H4 (cell line): ENCODE measurements at regions not wholly inside any gene's neighbourhood (a gene's known extent, or its start where the extent isn't known, plus 50 kb on each side); places are given as distances from the start of the nearest gene placed in this dataset.
"Not testable (repeated sequence)": the region's sequence is repeated elsewhere in the genome, so short reads cannot be mapped to it uniquely, and the experiment has no call there.

ENCODE experiments used
- DNase-seq: peaks from one replicate; pipeline ENCODE4 v3.0.0-alpha.2; 2015; ENCODE audit warnings: low spot score

- not testable (repeated sequence) for DNase-seq
These were observed 93.2 kb downstream of the CYLC1 start for GRCh38 chrX:83954116-83954515.

DNA sequence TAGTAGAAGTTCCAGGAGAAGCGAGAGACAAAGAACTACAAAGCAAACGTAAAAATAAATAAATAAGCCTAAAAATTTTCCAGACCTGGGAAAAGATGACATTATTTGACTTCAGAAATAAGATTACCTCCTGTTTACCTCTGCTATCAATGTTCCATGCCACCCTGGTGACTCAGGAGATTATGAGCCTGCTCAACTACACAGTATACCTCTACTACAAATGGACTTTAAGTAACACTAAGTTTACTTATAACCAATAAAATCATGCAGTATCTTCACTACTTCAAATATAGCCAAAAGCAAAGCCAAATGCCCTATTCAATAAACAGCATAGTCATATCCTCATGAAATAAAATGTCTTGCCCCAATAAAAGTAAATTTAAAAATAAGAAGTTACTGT is 105.4 kb downstream of the CYLC1 start:
- no peak for DNase-seq

DNA sequence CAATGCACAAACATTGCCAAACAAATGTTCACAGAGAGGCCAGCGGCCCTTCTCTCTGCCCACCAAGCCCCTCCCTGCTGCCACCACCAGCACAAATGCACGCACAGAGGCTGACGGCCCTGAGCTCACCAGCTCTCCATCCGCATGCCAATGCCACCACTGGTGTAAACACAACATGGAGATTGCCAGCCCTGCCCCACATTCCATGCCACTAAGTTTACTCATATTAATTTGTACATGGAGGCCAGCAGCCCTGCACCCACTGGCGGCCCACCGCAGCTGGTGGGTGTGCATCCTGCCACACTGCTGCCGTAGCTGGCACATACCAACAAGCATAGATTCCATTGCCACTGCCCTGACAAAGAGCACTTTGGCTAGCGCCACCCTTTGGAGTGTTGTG is 124.0 kb downstream of the CYLC1 start:
- peak; percentile 86 for DNase-seq

DNA sequence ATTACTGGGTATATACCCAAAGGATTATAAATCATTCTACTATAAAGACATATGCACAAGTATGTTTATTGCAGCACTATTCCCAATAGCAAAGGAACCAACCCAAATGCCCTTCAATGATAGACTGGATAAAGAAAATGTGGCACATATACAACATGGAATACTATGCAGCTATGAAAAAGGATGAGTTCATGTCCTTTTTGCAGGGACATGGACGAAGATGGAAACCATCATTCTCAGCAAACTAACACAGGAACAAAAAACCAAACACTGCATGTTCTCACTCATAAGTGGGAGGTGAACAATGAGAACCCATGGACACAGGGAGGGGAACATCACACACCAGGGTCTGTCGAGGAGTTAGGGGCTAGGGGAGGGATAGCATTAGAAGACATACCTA is 129.2 kb downstream of the CYLC1 start:
- DNase-seq, result not testable (repeated sequence)

DNA sequence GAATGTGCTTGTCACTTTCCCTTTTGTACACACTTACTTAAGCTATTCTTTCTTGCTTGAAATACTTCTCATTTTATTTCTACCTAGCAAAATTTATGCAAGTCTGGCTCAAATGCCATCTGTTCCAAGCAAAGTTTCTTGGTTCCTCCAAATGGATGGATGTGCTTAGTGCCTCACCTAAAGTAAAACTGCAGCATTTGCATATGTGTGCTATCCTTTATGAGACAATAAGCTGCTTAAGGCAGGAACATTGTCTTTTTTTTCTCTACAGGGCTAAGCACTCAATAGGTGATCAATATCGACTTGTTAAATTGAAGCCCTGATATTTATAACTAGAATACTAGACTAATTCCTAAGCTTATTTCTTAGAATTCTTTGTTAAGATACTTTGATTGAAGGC is 136.8 kb downstream of the CYLC1 start:
- DNase-seq, result no peak
